ENCODE measurements at regions not wholly inside any gene's neighbourhood (a gene's known extent, or its start where the extent isn't known, plus 50 kb on each side); places are given as distances from the start of the nearest gene placed in this dataset.

DNA sequence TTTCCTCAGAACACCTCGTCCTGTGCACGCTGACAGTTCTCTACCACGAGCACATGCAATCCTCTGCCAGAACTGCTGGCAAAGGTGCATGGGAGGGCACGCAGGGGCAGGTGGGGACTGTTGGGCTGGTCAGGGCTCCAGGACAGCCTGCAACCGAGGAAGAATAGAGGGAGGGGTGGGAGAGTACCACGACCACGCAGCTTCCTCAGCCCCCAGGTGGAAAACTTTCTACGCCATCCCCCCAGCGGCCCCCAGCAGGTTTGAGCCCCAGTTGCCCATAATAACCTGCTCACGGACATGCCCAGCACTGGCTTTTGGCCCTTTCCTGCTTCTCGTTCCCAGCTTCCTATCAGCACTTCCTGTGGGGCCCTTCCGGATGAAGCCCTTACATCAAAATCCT is 199.3 kb downstream of the C16orf95 start:
- no peak for TF ChIP-seq EZH2 (IDR thresholded peaks at IDR 0.05; ENCODE audit: insufficient read depth, low read length)
- TF ChIP-seq, protein P1, sequence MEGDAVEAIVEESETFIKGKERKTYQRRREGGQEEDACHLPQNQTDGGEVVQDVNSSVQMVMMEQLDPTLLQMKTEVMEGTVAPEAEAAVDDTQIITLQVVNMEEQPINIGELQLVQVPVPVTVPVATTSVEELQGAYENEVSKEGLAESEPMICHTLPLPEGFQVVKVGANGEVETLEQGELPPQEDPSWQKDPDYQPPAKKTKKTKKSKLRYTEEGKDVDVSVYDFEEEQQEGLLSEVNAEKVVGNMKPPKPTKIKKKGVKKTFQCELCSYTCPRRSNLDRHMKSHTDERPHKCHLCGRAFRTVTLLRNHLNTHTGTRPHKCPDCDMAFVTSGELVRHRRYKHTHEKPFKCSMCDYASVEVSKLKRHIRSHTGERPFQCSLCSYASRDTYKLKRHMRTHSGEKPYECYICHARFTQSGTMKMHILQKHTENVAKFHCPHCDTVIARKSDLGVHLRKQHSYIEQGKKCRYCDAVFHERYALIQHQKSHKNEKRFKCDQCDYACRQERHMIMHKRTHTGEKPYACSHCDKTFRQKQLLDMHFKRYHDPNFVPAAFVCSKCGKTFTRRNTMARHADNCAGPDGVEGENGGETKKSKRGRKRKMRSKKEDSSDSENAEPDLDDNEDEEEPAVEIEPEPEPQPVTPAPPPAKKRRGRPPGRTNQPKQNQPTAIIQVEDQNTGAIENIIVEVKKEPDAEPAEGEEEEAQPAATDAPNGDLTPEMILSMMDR (IDR thresholded peaks at IDR 0.05; ENCODE audit: insufficient read depth, low read depth, low read length): no peak

Measured in astrocyte (in vitro differentiated cells and primary cell).